ENCODE measurements at regions not wholly inside any gene's neighbourhood (a gene's known extent, or its start where the extent isn't known, plus 50 kb on each side); places are given as distances from the start of the nearest gene placed in this dataset.

DNA sequence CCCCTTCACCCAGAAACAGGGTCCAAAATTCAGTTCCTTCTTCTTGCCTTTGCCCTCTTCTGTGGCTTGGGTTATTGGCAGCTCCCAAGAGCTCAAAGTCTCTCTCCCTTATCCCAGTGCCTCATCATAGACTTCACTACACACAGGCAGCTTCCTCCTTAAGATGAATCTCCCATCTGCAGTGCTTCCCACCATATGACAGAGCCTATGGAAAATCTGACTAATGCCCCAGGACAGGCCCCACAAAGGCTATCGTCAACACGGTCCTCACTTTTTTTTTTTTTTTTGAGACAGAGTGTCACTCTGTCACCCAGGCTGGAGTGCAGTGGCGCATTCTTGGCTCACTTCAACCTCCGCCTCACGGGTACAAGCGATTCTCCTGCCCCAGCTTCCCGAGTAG is 194.1 kb downstream of the MEX3B start:
- Mint-ChIP-seq H3K4me3 (ENCODE audit: low read depth) (no peak overlapping the region), H3K4me1 (ENCODE audit: low read depth) (peaks cover 6% of the 10 kb centered on the region), H3K27ac (no peak overlapping the region), H3K9me3 (ENCODE audit: low read depth) (peaks cover 2% of the 10 kb centered on the region), H3K36me3 (ENCODE audit: insufficient read depth) (peaks cover 7% of the 10 kb centered on the region), H3K27me3 (no peaks in the 10 kb centered on the region)
- TF ChIP-seq CTCF (IDR thresholded peaks at IDR 0.05; ENCODE audit: unreplicated experiment), result no peak
- no peak for DNase-seq (ENCODE audit: low spot score, unreplicated experiment)

GRCh38 chr15:81851325-81851724 is 194.5 kb downstream of the MEX3B start:
- DNase-seq (ENCODE audit: low spot score, unreplicated experiment), result no peak
- H3K4me3 Mint-ChIP-seq (ENCODE audit: low read depth), result no peak overlapping the region
- TF ChIP-seq CTCF (IDR thresholded peaks at IDR 0.05; ENCODE audit: unreplicated experiment), result no peak
- H3K27me3 Mint-ChIP-seq, result no peaks in the 10 kb centered on the region
- no peak overlapping the region for H3K27ac Mint-ChIP-seq
- H3K9me3 Mint-ChIP-seq (ENCODE audit: low read depth), result no peaks in the 10 kb centered on the region
- peaks cover 4% of the 10 kb centered on the region for H3K36me3 Mint-ChIP-seq (ENCODE audit: insufficient read depth)
- H3K4me1 Mint-ChIP-seq (ENCODE audit: low read depth), result peaks cover 2% of the 10 kb centered on the region

GRCh38 chr15:81849289-81849688 is 196.5 kb downstream of the MEX3B start:
- no peak for DNase-seq (ENCODE audit: low spot score, unreplicated experiment)
- no peaks in the 10 kb centered on the region for H3K27me3 Mint-ChIP-seq
- no peak for TF ChIP-seq CTCF (IDR thresholded peaks at IDR 0.05; ENCODE audit: unreplicated experiment)
- H3K4me1 Mint-ChIP-seq (ENCODE audit: low read depth), result no peaks in the 10 kb centered on the region
- H3K27ac Mint-ChIP-seq, result no peak overlapping the region
- H3K4me3 Mint-ChIP-seq (ENCODE audit: low read depth), result no peak overlapping the region
- peaks cover 4% of the 10 kb centered on the region for H3K9me3 Mint-ChIP-seq (ENCODE audit: low read depth)
- peaks cover 8% of the 10 kb centered on the region for H3K36me3 Mint-ChIP-seq (ENCODE audit: insufficient read depth)

GRCh38 chr15:81848701-81849100 is 197.1 kb downstream of the MEX3B start:
- Mint-ChIP-seq H3K4me1 (ENCODE audit: low read depth) (no peaks in the 10 kb centered on the region), H3K27me3 (no peaks in the 10 kb centered on the region), H3K9me3 (ENCODE audit: low read depth) (peaks cover 4% of the 10 kb centered on the region), H3K36me3 (ENCODE audit: insufficient read depth) (peaks cover 8% of the 10 kb centered on the region), H3K4me3 (ENCODE audit: low read depth) (no peak overlapping the region), H3K27ac (no peak overlapping the region)
- no peak for TF ChIP-seq CTCF (IDR thresholded peaks at IDR 0.05; ENCODE audit: unreplicated experiment)
- DNase-seq (ENCODE audit: low spot score, unreplicated experiment), result no peak

GRCh38 chr15:81843757-81844407 is 201.9 kb downstream of the MEX3B start:
- no peak for DNase-seq (ENCODE audit: low spot score, unreplicated experiment)
- H3K4me3 Mint-ChIP-seq (ENCODE audit: low read depth), result no peak overlapping the region
- TF ChIP-seq CTCF (IDR thresholded peaks at IDR 0.05; ENCODE audit: unreplicated experiment), result no peak
- H3K27ac Mint-ChIP-seq, result no peak overlapping the region
- H3K9me3 Mint-ChIP-seq (ENCODE audit: low read depth), result peaks cover 4% of the 10 kb centered on the region
- H3K27me3 Mint-ChIP-seq, result no peaks in the 10 kb centered on the region
- H3K36me3 Mint-ChIP-seq (ENCODE audit: insufficient read depth), result peaks cover 6% of the 10 kb centered on the region
- peaks cover 1% of the 10 kb centered on the region for H3K4me1 Mint-ChIP-seq (ENCODE audit: low read depth)
